ENCODE measurements at regions not wholly inside any gene's neighbourhood (a gene's known extent, or its start where the extent isn't known, plus 50 kb on each side); places are given as distances from the start of the nearest gene placed in this dataset.

- TF ChIP-seq FOXM1 (IDR thresholded peaks at IDR 0.05; ENCODE audit: low read depth) (no peak), MAX (IDR thresholded peaks at IDR 0.05; ENCODE audit: low read depth) (no peak), FOXJ3 (CRISPR knock-in tag; IDR thresholded peaks at IDR 0.05) (no peak), RXRA (IDR thresholded peaks at IDR 0.05; ENCODE audit: borderline replicate concordance, low read depth) (no peak), USF1 (IDR thresholded peaks at IDR 0.05; ENCODE audit: borderline replicate concordance, low read depth) (no peak), ZBTB33 (IDR thresholded peaks at IDR 0.05; ENCODE audit: borderline replicate concordance, low read depth) (no peak), PBX3 (IDR thresholded peaks at IDR 0.05) (no peak), RFX5 (IDR thresholded peaks at IDR 0.05; ENCODE audit: low read length) (no peak), TAF1 (IDR thresholded peaks at IDR 0.05; ENCODE audit: borderline replicate concordance, low read depth, low read length) (no peak), MEF2A (IDR thresholded peaks at IDR 0.05; ENCODE audit: borderline replicate concordance, low read depth) (no peak)
These were observed 104.6 kb upstream of the ADAMTS9 start (continued) for GRCh38 chr3:64792445-64792844.

GRCh38 chr3:64789111-64789510 lies 101.3 kb upstream of the ADAMTS9 start:
- Histone ChIP-seq H3F3A (replicated peaks; ENCODE audit: insufficient read depth) (no peaks in the 10 kb centered on the region), H3K9ac (no peak overlapping the region), H3K27ac (ENCODE audit: low read depth in 2 of 2, low read length in 1 of 2) (no peak overlapping the region), H3K4me3 (ENCODE audit: low read depth in 2 of 2, low read length in 1 of 2) (no peak overlapping the region), H3K36me3 (replicated peaks in 1 of 2; ENCODE audit: control insufficient read depth in 1 of 2, insufficient read depth in 2 of 2, low read length in 1 of 2) (peaks cover 0 to 7% of the 10 kb centered on the region in 2 experiments), H3K9me3 (peaks cover 6% of the 10 kb centered on the region; the same call in 1 of the 2 replicates), H4K20me1 (ENCODE audit: insufficient read depth) (no peaks in the 10 kb centered on the region), H3K79me2 (ENCODE audit: insufficient read depth) (no peaks in the 10 kb centered on the region), H3K4me1 (ENCODE audit: control insufficient read depth in 1 of 2, insufficient read depth in 2 of 2, low read depth in 1 of 2, low read length in 1 of 2) (no peaks in the 10 kb centered on the region), H2AFZ (ENCODE audit: low read depth) (no peak overlapping the region), H3K4me2 (no peak overlapping the region), H3K9me2 (no peaks in the 10 kb centered on the region), H3K27me3 (ENCODE audit: insufficient read depth) (no peaks in the 10 kb centered on the region)
- DNase-seq: no peak
- no peak for TF ChIP-seq POLR2AphosphoS5 (IDR thresholded peaks at IDR 0.05; ENCODE audit: low read depth, low read length)
- TF ChIP-seq MAX (IDR thresholded peaks at IDR 0.05; ENCODE audit: low read depth): no peak
- TF ChIP-seq MXI1 (IDR thresholded peaks at IDR 0.05; ENCODE audit: low read depth, low read length): no peak
- ChIA-PET CTCF (no interaction called here), POLR2A (no interaction called here)
- 94% methylated on average over 4 of the region's 4 CpGs for WGBS (ENCODE audit: low lambda C conversion rate)
